ENCODE measurements at regions not wholly inside any gene's neighbourhood (a gene's known extent, or its start where the extent isn't known, plus 50 kb on each side); places are given as distances from the start of the nearest gene placed in this dataset.

- no peak for TF ChIP-seq CTCF (IDR thresholded peaks at IDR 0.05; ENCODE audit: borderline replicate concordance, insufficient read depth, low read depth, low read length)
Measured at GRCh38 chr5:133890314-133890713, 78.1 kb downstream of the C5orf15 start.

DNA sequence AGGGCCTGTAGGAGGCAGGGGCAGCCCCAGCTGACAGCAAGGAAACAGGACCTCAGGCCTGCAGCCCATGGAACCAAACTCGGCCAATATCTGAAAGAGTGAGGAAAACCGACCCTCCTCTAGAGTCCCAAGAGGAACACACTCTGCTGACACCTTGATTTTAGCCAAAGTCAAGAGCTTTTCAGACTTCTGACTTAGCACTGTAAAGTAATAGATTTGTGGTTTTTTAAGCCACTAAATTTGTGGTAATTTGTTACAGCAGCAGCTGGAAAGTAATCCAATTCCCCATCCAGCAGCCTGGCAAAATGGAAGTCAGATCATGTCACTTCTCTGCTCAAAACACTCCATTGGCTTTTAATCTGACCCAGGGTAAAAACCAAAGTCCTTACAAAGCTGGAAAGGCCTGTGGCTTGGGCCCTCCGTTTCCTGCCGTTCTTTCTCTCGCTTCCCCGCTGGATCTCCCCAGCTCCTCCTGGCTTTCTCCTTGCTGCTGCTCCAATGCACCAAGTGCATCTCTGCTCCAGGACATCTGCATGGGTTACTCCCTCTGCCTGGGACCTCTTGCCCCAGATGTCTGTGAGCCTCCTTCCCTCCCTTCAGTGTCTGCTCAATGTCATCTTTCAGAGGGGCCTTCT is 79.0 kb downstream of the C5orf15 start:
- no peak overlapping the region for H3K4me3 ChIP-seq (ENCODE audit: low read depth, low read length)
- no peak for TF ChIP-seq CTCF (IDR thresholded peaks at IDR 0.05; ENCODE audit: borderline replicate concordance, insufficient read depth, low read depth, low read length)

More at GRCh38 chr5:133890314-133890713, 78.1 kb downstream of the C5orf15 start:
- H3K4me3 ChIP-seq (ENCODE audit: low read depth, low read length), result no peak overlapping the region

DNA sequence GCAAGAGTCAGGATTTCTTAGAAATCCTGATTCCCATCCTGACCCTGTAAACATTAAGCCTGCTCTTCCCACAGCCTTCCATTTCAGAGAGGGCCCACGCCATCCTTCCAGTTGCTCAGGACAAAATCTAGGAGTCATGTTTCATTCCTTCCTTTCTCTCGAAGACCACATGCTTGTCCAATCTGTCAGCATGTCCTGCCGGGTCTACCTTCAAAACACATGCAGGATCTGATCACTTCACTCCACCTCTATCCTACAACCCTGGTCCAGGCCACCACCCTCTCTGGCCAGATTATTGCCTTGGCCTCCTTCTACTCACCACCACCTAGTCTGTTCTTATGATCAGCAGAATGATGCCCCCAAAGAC is 79.8 kb downstream of the C5orf15 start:
- no peak for TF ChIP-seq CTCF (IDR thresholded peaks at IDR 0.05; ENCODE audit: borderline replicate concordance, insufficient read depth, low read depth, low read length)
- no peak overlapping the region for H3K4me3 ChIP-seq (ENCODE audit: low read depth, low read length)

- no peak for TF ChIP-seq CTCF (IDR thresholded peaks at IDR 0.05; ENCODE audit: borderline replicate concordance, insufficient read depth, low read depth, low read length)
- H3K4me3 ChIP-seq (ENCODE audit: low read depth, low read length), result no peak overlapping the region
Measured at GRCh38 chr5:133885566-133885965, 82.9 kb downstream of the C5orf15 start.

- TF ChIP-seq CTCF (IDR thresholded peaks at IDR 0.05; ENCODE audit: borderline replicate concordance, insufficient read depth, low read depth, low read length), result no peak
- H3K4me3 ChIP-seq (ENCODE audit: low read depth, low read length), result no peak overlapping the region
Measured at GRCh38 chr5:133884569-133885311, 83.7 kb downstream of the C5orf15 start.

- TF ChIP-seq CTCF (IDR thresholded peaks at IDR 0.05; ENCODE audit: borderline replicate concordance, insufficient read depth, low read depth, low read length), result no peak
- no peak overlapping the region for H3K4me3 ChIP-seq (ENCODE audit: low read depth, low read length)
Measured at GRCh38 chr5:133883916-133884315, 84.5 kb downstream of the C5orf15 start.

DNA sequence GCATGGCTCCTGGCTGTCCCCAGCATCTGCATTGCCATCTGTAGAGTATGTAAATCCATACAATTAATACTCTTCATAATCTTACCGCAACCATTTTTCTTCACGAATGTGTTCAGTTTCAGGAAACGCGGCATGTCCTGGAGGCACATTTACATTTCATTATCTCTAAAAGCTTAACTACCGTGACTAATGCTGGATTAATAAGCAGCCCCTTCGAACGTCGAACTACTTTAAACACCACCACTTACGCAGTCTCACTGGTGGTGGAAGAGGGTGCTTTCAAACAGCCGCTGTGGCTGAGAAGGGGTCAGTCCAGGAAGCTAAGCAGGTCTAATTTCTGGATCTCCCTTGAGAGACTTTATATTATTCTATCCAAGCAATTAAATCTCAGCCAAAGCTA is 85.6 kb downstream of the C5orf15 start:
- no peak overlapping the region for H3K4me3 ChIP-seq (ENCODE audit: low read depth, low read length)
- TF ChIP-seq CTCF (IDR thresholded peaks at IDR 0.05; ENCODE audit: borderline replicate concordance, insufficient read depth, low read depth, low read length), result no peak

Data from GM12875 (cell line).